ENCODE measurements at regions not wholly inside any gene's neighbourhood (a gene's known extent, or its start where the extent isn't known, plus 50 kb on each side); places are given as distances from the start of the nearest gene placed in this dataset.

DNA sequence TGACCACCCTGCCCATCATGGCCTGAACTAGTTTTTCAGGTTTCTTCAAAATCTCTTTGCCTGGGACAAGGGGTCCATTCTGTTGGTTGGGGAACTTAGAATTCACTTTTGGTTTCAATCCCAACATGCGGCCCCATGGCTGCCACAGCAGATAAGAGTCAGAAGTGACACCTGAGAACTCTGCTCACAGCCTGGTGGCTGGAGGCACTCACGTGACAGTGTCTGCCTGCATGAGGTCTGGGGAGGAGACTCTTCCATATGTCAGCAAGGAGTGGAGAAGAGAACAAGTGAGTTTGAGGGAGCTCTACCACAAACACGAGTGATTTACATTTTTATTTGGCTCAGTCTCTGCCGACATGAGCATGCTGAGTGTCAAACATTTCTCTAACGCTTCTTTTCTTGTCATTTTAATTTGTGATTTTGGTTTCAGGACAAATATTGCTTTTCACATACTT is 370.4 kb downstream of the TNS3 start:
- TF ChIP-seq, protein P1, sequence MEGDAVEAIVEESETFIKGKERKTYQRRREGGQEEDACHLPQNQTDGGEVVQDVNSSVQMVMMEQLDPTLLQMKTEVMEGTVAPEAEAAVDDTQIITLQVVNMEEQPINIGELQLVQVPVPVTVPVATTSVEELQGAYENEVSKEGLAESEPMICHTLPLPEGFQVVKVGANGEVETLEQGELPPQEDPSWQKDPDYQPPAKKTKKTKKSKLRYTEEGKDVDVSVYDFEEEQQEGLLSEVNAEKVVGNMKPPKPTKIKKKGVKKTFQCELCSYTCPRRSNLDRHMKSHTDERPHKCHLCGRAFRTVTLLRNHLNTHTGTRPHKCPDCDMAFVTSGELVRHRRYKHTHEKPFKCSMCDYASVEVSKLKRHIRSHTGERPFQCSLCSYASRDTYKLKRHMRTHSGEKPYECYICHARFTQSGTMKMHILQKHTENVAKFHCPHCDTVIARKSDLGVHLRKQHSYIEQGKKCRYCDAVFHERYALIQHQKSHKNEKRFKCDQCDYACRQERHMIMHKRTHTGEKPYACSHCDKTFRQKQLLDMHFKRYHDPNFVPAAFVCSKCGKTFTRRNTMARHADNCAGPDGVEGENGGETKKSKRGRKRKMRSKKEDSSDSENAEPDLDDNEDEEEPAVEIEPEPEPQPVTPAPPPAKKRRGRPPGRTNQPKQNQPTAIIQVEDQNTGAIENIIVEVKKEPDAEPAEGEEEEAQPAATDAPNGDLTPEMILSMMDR (IDR thresholded peaks at IDR 0.05), result no peak
- no peak for TF ChIP-seq EZH2 (IDR thresholded peaks at IDR 0.05; ENCODE audit: borderline replicate concordance, insufficient read depth, low read depth, low read length, poor library complexity, severe bottlenecking)
